ENCODE measurements at regions not wholly inside any gene's neighbourhood (a gene's known extent, or its start where the extent isn't known, plus 50 kb on each side); places are given as distances from the start of the nearest gene placed in this dataset.

DNA sequence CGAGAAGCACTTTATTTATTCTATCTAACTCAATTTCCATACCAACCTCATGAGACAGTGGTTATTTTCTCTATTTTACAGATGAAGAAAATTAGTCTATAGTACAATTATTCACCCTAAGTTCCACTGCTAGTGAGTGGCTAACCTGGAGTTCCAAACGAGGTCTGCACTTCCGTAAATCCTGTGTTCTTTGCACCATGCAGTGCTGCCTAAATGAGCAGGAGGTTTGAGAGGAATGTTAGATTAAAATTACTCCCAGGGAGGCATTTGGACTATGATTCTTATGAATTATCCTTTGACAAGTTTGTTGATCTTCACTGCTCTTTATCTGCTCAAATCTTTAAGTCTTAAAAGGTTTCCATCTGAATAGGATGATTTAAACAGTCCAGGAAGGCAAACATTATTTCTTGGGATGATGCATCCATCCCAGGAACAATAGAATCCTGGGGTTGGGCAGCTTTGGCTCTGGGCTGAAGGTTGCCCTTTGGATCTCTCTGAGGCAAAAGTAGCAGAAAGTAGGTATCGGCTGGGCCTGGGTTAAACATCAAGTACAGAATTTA lies 400.8 kb downstream of the REEP3 start:
- TF ChIP-seq, protein P1, sequence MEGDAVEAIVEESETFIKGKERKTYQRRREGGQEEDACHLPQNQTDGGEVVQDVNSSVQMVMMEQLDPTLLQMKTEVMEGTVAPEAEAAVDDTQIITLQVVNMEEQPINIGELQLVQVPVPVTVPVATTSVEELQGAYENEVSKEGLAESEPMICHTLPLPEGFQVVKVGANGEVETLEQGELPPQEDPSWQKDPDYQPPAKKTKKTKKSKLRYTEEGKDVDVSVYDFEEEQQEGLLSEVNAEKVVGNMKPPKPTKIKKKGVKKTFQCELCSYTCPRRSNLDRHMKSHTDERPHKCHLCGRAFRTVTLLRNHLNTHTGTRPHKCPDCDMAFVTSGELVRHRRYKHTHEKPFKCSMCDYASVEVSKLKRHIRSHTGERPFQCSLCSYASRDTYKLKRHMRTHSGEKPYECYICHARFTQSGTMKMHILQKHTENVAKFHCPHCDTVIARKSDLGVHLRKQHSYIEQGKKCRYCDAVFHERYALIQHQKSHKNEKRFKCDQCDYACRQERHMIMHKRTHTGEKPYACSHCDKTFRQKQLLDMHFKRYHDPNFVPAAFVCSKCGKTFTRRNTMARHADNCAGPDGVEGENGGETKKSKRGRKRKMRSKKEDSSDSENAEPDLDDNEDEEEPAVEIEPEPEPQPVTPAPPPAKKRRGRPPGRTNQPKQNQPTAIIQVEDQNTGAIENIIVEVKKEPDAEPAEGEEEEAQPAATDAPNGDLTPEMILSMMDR (IDR thresholded peaks at IDR 0.05; ENCODE audit: poor library complexity): no peak
- TF ChIP-seq EZH2 (IDR thresholded peaks at IDR 0.05; ENCODE audit: borderline replicate concordance) (no peak), EZH2phosphoT487 (IDR thresholded peaks at IDR 0.05; ENCODE audit: low read depth, severe bottlenecking, unreplicated experiment) (no peak)

All from hepatocyte (in vitro differentiated cells).